Skeletal muscle cell (primary cell): ENCODE measurements at regions not wholly inside any gene's neighbourhood (a gene's known extent, or its start where the extent isn't known, plus 50 kb on each side); places are given as distances from the start of the nearest gene placed in this dataset.

Source experiments
- DNase-seq: peaks from one replicate; pipeline ENCODE4 v3.0.0-alpha.2; 2010; ENCODE audit warnings: low read depth
- H3K4me3 ChIP-seq: 2 replicates; pipeline ENCODE4 v1.5.1; 2011; ENCODE audit warnings: low read depth, mild to moderate bottlenecking, control low read depth, low read length, moderate library complexity

GRCh38 chr5:67528953-67529352, 332.4 kb upstream of the CD180 start:
- DNase-seq, result no peak
- H3K4me3 ChIP-seq, result no peak overlapping the region

DNA sequence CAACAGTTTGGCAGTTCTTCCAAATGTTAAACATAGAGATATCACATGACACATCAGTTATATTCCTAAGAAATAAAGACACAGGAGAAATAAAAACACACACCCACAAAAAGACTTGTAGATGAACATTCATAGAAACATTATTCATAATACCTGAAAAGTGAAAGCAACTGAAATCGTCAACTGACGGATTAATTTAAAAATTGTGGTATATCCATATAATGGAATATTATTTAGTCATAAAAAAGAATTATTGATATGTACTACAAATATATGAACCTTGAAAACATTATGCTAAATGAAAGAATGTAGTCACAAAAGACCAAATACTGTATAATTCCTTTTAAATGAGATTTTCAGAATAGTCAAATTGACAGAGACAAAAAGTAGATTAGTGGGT, 330.2 kb upstream of the CD180 start:
- H3K4me3 ChIP-seq, result no peak overlapping the region
- DNase-seq, result no peak

GRCh38 chr5:67520161-67520908, 323.7 kb upstream of the CD180 start:
- DNase-seq, result no peak
- H3K4me3 ChIP-seq, result no peak overlapping the region

DNA sequence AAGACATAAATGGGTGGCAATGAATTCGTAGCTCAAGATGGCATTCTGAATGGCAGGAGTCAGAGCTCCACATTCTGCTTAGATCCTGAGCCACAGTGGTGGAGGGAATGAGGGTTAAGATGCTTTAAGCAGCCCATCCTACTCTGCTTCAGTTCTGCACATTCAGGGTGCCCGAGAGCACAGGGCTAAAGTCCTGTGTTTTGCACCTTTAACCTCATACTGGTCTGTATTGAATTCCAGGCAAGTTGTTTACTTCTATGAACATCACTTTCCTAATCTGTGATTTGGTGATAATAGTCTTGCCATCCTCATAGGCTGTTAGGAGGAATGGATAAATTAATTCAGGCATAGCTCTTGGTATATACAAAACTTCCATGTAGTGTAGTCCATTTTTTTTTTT, 321.6 kb upstream of the CD180 start:
- H3K4me3 ChIP-seq, result no peak overlapping the region
- no peak for DNase-seq

DNA sequence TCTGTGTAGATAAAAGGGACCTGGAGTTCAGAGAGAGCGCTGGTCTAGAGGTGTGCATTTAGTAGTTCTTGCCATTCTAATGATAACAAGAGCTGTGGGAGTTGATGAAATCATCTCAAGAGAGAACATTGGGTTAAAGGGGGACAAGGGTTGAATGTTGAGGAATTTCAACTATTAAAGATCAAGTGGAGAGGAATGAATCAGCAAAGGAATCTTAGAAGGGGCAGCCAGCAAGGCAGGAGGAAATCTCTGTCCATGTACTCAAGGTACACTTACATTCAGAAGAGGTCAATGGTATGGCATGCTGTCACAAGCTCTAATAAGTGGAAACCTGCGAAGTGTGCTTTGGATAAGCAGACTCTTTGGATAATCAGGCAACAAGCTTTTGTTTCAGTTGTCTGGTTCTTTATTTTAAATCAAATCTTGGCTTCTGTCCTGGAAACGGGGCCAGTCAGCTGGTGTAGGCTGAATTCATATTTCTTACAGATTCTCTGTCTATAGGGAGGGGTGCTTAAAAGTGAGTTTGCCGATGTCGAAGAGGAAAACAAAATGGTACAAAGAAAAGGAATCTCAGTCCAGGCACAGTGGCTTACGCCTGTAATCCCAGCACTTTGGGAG, 320.5 kb upstream of the CD180 start:
- H3K4me3 ChIP-seq, result no peak overlapping the region
- peak; percentile 74 for DNase-seq

DNA sequence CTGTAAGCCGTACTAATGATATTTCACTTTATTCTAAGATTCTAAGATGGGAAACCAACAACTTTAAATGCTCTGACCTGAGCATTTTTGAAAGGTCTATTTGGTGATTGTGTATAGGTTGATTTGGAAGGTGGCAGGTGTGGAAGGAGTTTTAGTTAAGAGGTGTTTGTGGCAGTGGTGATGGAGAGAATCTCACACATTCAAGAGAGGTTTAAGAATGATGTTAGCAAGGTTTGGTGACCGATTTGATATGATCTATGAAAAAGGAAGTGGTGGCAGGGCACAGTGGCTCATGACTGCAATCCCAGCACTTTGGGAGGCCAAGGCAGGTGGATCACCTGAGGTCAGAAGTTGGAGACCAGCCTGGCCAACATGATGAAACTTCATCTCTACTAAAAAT, 319.2 kb upstream of the CD180 start:
- no peak overlapping the region for H3K4me3 ChIP-seq
- no peak for DNase-seq

- DNase-seq, result no peak
- H3K4me3 ChIP-seq, result no peak overlapping the region
Observed at GRCh38 chr5:67515020-67515689, 318.6 kb upstream of the CD180 start.

DNA sequence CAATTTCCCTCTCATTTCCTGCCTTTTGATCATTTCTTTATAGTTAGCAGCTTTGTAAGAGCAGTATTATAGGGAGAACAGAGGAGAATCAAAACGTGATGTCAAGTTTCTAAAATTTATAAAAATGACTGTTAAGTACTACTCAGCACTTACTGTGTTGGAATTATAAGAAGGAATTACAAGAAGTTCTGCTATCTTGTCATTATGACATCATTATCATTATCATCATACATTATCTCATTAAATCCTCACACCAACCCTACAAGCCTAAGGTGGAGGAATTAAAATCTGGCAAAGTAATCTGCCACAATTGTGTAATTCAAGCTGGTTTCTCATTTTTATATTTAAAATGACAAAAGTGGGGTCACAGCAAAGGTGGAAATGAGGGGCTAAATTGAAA, 316.2 kb upstream of the CD180 start:
- no peak for DNase-seq
- H3K4me3 ChIP-seq, result no peak overlapping the region

- no peak overlapping the region for H3K4me3 ChIP-seq
- DNase-seq, result no peak
Observed at GRCh38 chr5:67511911-67512310, 315.3 kb upstream of the CD180 start.

GRCh38 chr5:67510204-67510603, 313.6 kb upstream of the CD180 start:
- H3K4me3 ChIP-seq, result no peak overlapping the region
- DNase-seq, result no peak

DNA sequence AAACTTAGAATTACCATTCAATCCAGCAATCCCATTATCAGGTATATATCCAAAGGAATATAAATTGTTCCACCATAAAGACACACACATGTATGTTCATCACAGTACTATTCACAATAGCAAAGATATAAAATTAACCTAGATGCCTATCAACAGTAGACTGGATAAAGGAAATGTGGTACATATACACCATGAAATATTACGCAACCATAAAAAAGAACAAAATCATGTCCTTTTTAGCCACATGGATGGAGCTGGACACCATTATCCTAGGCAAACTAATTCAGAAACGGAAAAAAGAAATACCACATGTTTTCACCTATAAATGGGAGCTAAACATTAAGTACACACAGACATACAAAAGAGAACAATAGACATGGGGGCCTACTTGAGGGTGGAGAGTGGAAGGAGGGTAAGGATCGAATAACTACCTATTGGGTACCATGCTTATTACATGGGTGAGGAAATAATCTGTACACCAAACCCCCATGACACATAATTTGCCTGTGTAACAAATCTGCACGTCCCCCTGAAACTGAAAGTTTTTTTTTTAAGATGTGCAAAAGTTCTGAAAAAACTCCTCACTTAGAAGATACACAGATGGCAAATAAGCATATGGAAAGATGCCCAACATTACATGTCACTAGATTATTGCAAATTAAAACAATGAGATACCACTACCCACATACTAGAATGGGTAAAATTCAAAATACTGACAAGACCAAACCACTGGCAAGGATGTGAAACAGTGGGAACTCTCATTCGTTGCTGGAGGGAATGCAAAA, 313.0 kb upstream of the CD180 start:
- no peak overlapping the region for H3K4me3 ChIP-seq
- no peak for DNase-seq

DNA sequence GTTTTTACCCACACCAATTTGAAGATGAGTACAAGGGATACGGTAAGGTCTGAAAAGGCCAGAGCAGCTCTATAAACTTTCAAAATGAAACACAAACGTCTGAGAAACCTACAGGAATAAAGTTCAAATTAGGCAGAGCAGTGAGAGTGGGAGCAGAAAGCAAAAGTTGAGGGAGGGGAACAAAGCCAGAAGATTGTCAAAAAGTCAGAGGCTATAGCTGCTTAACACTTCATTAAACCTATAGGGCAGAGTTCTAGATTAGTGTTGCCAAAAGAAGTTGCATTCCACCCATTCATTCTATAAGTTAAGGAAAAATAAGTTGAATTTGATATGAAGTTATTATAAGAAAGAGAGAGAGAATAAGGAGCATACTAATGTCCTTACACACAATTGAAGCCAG, 309.6 kb upstream of the CD180 start:
- H3K4me3 ChIP-seq, result no peak overlapping the region
- no peak for DNase-seq

DNA sequence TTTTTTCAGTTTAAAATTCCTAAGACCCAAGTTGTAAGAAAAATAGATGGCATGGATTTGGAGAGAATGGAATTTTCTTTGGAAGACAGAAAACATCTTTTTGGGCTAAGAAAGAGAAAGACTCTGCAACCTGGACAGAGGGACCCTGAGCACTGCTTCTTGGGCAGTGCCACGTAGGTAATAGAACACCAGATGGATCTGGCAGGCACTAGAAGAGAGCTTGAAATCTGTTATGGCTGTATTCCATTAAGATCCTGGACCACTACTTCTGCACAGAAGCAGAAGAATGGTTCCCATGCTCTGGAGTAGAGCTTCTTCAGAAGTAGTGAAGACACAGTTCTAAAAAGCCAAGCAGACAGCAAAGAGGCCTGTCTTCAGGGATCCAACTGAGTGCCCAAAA, 306.4 kb upstream of the CD180 start:
- no peak for DNase-seq
- no peak overlapping the region for H3K4me3 ChIP-seq

- DNase-seq, result no peak
- no peak overlapping the region for H3K4me3 ChIP-seq
Observed at GRCh38 chr5:67496051-67496450, 299.5 kb upstream of the CD180 start.

DNA sequence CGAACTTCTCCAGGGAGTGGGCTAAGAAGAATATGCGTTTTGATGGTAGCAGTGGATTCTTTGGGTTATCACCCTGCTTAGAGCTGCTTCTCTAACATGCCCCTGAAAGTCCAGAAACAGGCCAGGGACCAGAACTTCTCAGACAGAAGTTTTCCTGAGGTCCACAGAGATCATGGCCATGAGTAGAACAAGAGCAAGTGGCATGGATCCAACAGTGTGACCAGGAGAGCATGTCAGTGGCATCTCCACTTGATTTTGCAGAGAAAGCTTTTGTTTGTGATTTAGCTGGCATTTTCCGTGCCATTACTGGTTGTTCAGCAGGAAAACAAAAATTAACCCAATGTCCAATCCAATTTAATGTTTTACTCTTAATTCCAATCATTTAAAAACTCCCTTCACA, 298.5 kb upstream of the CD180 start:
- H3K4me3 ChIP-seq, result no peak overlapping the region

DNA sequence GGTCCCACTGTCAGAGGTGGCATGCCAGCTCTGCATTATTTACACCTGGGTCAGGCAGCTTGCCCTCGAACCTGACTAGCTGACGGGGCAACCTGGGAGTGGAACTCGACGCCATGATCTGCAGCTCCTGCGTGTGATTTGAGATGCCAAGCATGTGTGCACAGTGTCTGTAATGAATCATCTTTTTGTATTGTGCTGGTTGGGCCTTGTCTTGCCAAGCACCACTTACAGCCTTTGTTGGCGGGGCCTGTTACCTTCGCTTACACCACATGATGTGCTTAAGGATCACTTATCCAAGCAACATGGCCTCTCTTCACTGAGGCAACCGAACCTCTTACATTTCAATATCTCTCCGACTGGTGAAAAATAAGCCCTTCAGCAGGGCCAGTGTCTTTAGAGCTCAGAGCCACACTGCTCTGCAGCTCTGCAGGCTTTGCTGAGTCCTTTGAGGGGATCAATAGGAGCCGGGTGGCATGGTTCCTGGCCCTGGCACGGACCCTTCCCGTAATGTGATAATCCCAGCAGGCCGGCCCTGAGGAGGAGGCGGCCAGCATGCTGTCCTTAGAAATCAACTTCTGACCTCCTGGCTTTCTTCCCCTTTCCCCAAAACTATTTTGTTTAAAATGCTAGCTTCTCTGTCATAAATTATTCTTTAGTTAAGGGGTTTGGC, 297.7 kb upstream of the CD180 start:
- no peak for DNase-seq
- H3K4me3 ChIP-seq, result no peak overlapping the region

More for the DNA sequence above, 298.5 kb upstream of the CD180 start:
- no peak for DNase-seq

- H3K4me3 ChIP-seq, result no peak overlapping the region
- DNase-seq, result peak; percentile 5
Observed at GRCh38 chr5:67493676-67494075, 297.1 kb upstream of the CD180 start.

- no peak for DNase-seq
- H3K4me3 ChIP-seq, result no peak overlapping the region
Observed at GRCh38 chr5:67490543-67491321, 294.1 kb upstream of the CD180 start.

- no peak for DNase-seq
- no peak overlapping the region for H3K4me3 ChIP-seq
Observed at GRCh38 chr5:67488885-67489284, 292.3 kb upstream of the CD180 start.
